OCI-LY7 (cell line): ENCODE measurements at regions not wholly inside any gene's neighbourhood (a gene's known extent, or its start where the extent isn't known, plus 50 kb on each side); places are given as distances from the start of the nearest gene placed in this dataset.

Experiments
- EZH2phosphoT487 ChIP-seq: fragments of 200-600 bp; sonication (generic); IDR thresholded peaks from 2 replicates; pipeline ENCODE4 v1.6.1; 2018; ENCODE audit warnings: low read depth, borderline replicate concordance, mild to moderate bottlenecking, mixed run types, antibody characterized with exemption, low read length, moderate library complexity, mixed read lengths
- TF ChIP-seq, protein P1 (sequence below): fragments of 200-600 bp; sonication (generic); conservative IDR thresholded peaks from 2 replicates; pipeline ENCODE4 v1.5.1; 2014; ENCODE audit warnings: mild to moderate bottlenecking, antibody characterized with exemption, low read length, moderate library complexity, mixed read lengths

DNA sequence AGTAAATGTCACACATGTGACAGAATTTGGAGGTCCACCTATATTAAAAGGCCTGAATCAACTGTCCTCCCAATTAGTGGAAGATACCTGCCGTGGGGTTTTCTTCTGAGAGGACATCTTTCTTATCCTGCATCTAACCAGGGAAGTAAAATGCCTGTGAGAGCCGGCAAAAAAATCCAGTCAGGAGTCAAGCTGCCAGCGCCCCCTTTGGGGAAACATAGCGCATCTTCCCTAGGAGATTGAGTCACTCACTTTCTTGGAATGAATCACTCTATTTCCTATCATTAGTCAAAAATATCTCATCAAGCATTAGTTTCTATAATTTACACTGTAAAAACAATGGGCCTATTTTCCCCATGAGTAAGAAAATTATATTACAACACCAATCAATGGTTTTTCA, 66.4 kb upstream of the ANK3 start:
- TF ChIP-seq, protein P1, sequence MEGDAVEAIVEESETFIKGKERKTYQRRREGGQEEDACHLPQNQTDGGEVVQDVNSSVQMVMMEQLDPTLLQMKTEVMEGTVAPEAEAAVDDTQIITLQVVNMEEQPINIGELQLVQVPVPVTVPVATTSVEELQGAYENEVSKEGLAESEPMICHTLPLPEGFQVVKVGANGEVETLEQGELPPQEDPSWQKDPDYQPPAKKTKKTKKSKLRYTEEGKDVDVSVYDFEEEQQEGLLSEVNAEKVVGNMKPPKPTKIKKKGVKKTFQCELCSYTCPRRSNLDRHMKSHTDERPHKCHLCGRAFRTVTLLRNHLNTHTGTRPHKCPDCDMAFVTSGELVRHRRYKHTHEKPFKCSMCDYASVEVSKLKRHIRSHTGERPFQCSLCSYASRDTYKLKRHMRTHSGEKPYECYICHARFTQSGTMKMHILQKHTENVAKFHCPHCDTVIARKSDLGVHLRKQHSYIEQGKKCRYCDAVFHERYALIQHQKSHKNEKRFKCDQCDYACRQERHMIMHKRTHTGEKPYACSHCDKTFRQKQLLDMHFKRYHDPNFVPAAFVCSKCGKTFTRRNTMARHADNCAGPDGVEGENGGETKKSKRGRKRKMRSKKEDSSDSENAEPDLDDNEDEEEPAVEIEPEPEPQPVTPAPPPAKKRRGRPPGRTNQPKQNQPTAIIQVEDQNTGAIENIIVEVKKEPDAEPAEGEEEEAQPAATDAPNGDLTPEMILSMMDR: peak; percentile 33; the same call in 1 of the 2 replicates
- TF ChIP-seq EZH2phosphoT487: no peak
